Small intestine (tissue), 7 donors: ENCODE measurements at regions not wholly inside any gene's neighbourhood (a gene's known extent, or its start where the extent isn't known, plus 50 kb on each side); places are given as distances from the start of the nearest gene placed in this dataset.

Experiments
- DNase-seq, 2 donors: peaks; one replicate each; pipeline versions ENCODE4 v3.0.0 to v3.0.0-alpha.2; 2013
- FAIRE-seq: peaks from 2 replicates; lab custom pipeline; 2012; peaks lifted over from hg19 to GRCh38; lab: Jason Lieb, UNC
- H3K27ac ChIP-seq, 3 donors: one replicate each; pipeline ENCODE4 v1.5.1; 2013; ENCODE audit warnings: low read length in 2 of 3, mild to moderate bottlenecking in 2 of 3, control low read depth in 1 of 3, inconsistent platforms in 1 of 3, low read depth in 1 of 3, moderate library complexity in 1 of 3
- H3K27me3 ChIP-seq, 3 donors: one replicate each; pipeline ENCODE4 v1.6.1; 2013; ENCODE audit warnings: low read length in 3 of 3, inconsistent platforms in 1 of 3; ENCODE audit not compliant: control insufficient read depth in 3 of 3, insufficient read depth in 3 of 3
- H3K36me3 ChIP-seq, 3 donors: one replicate each; pipeline ENCODE4 v1.6.1; 2013; ENCODE audit warnings: low read length in 3 of 3, inconsistent platforms in 1 of 3, low read depth in 1 of 3, mild to moderate bottlenecking in 1 of 3, moderate library complexity in 1 of 3; ENCODE audit not compliant: control insufficient read depth in 3 of 3, insufficient read depth in 2 of 3
- H3K4me1 ChIP-seq, 3 donors: one replicate each; pipeline ENCODE4 v1.6.1; 2013; ENCODE audit warnings: low read length in 2 of 3, inconsistent platforms in 1 of 3, low read depth in 1 of 3, mild to moderate bottlenecking in 1 of 3, moderate library complexity in 1 of 3; ENCODE audit not compliant: control insufficient read depth in 3 of 3, insufficient read depth in 2 of 3
- H3K4me3 ChIP-seq, 3 donors: one replicate each; pipeline ENCODE4 v1.5.1; 2013; ENCODE audit warnings: low read length in 3 of 3, control low read depth in 1 of 3, inconsistent platforms in 1 of 3, low read depth in 1 of 3, mild to moderate bottlenecking in 1 of 3, moderate library complexity in 1 of 3
- H3K9me3 ChIP-seq, 2 donors: one replicate each; pipeline ENCODE4 v1.6.1; 2013; ENCODE audit warnings: low read depth in 1 of 2, low read length in 1 of 2; ENCODE audit not compliant: control insufficient read depth in 2 of 2, insufficient read depth in 1 of 2
- WGBS, 3 donors: extraction: QIAGEN DNeasy Blood & Tissue Kit; methylation state at CpG; one replicate each; pipeline ENCODE4 v1.1.7; 2013; 5-methylcytosine and 5-hydroxymethylcytosine counted together
- donor health status: healthy with polysubstance abuse.
- donor health status: control.
- donor health status: control.
- donor health status: Bipolar disorder and iron deficiency.
- donor health status: healthy.

GRCh38 chr9:2261421-2262103, 246.4 kb downstream of the SMARCA2 start:
- WGBS, 3 donors: 30 to 69% (median 45%) methylated on average over 4 of the region's 4 CpGs
- no peaks in the 10 kb centered on the region for H3K9me3 ChIP-seq
- H3K27ac ChIP-seq: no peak overlapping the region
- no peak for FAIRE-seq
- no peak overlapping the region for H3K4me3 ChIP-seq
- H3K4me1 ChIP-seq: no peaks in the 10 kb centered on the region
- DNase-seq: no peak
- no peaks in the 10 kb centered on the region for H3K36me3 ChIP-seq
- H3K27me3 ChIP-seq: no peaks in the 10 kb centered on the region

GRCh38 chr9:2262386-2263071, 247.4 kb downstream of the SMARCA2 start:
- no peak overlapping the region for H3K27ac ChIP-seq
- 61 to 70% (median 69%) methylated on average over 4 of the region's 4 CpGs for WGBS, 3 donors
- H3K36me3 ChIP-seq: no peaks in the 10 kb centered on the region
- FAIRE-seq: no peak
- H3K4me3 ChIP-seq: no peak overlapping the region
- DNase-seq: no peak
- no peaks in the 10 kb centered on the region for H3K9me3 ChIP-seq
- no peaks in the 10 kb centered on the region for H3K4me1 ChIP-seq
- H3K27me3 ChIP-seq: no peaks in the 10 kb centered on the region

GRCh38 chr9:2263111-2263510, 248.0 kb downstream of the SMARCA2 start:
- Histone ChIP-seq H3K9me3 (no peaks in the 10 kb centered on the region), H3K27me3 (no peaks in the 10 kb centered on the region), H3K27ac (no peak overlapping the region), H3K36me3 (no peaks in the 10 kb centered on the region), H3K4me3 (no peak overlapping the region), H3K4me1 (no peaks in the 10 kb centered on the region)
- WGBS, 3 donors: 90 to 91% (median 90%) methylated on average over 1 of the region's 1 CpG
- FAIRE-seq (no peak), DNase-seq (no peak)

- Histone ChIP-seq H3K4me1 (no peaks in the 10 kb centered on the region), H3K36me3 (no peaks in the 10 kb centered on the region), H3K4me3 (no peak overlapping the region), H3K27ac (no peak overlapping the region), H3K27me3 (no peaks in the 10 kb centered on the region), H3K9me3 (no peaks in the 10 kb centered on the region)
- WGBS, 3 donors: 43 to 56% (median 55%) methylated on average over 3 of the region's 3 CpGs
- DNase-seq: no peak
- FAIRE-seq: no peak
Observed at GRCh38 chr9:2263665-2264064, 248.5 kb downstream of the SMARCA2 start.

GRCh38 chr9:2264081-2264480, 248.9 kb downstream of the SMARCA2 start:
- Histone ChIP-seq H3K27me3 (no peaks in the 10 kb centered on the region), H3K9me3 (no peaks in the 10 kb centered on the region), H3K4me1 (no peaks in the 10 kb centered on the region), H3K4me3 (no peak overlapping the region), H3K36me3 (no peaks in the 10 kb centered on the region), H3K27ac (no peak overlapping the region)
- no peak for DNase-seq
- WGBS, 3 donors: 86 to 93% (median 87%) methylated on average over 8 of the region's 8 CpGs
- no peak for FAIRE-seq

GRCh38 chr9:2267181-2267745, 252.1 kb downstream of the SMARCA2 start:
- Histone ChIP-seq H3K27me3 (no peaks in the 10 kb centered on the region), H3K9me3 (no peaks in the 10 kb centered on the region), H3K4me1 (no peaks in the 10 kb centered on the region), H3K27ac (no peak overlapping the region), H3K36me3 (no peaks in the 10 kb centered on the region), H3K4me3 (no peak overlapping the region)
- FAIRE-seq: no peak
- no peak for DNase-seq
- WGBS, 3 donors: 57 to 80% (median 70%) methylated on average over 7 of the region's 7 CpGs

- no peak overlapping the region for H3K4me3 ChIP-seq
- H3K4me1 ChIP-seq: no peaks in the 10 kb centered on the region
- no peaks in the 10 kb centered on the region for H3K9me3 ChIP-seq
- H3K27me3 ChIP-seq: no peaks in the 10 kb centered on the region
- H3K27ac ChIP-seq: no peak overlapping the region
- no peak for FAIRE-seq
- 26 to 53% (median 43%) methylated on average over 3 of the region's 3 CpGs for WGBS, 3 donors
- no peak for DNase-seq
- H3K36me3 ChIP-seq: no peaks in the 10 kb centered on the region
Observed at GRCh38 chr9:2269778-2270177, 254.6 kb downstream of the SMARCA2 start.

GRCh38 chr9:2270565-2270964, 255.4 kb downstream of the SMARCA2 start:
- 79 to 88% (median 82%) methylated on average over 5 of the region's 5 CpGs for WGBS, 3 donors
- Histone ChIP-seq H3K4me1 (no peaks in the 10 kb centered on the region), H3K9me3 (no peaks in the 10 kb centered on the region), H3K36me3 (no peaks in the 10 kb centered on the region), H3K27me3 (no peaks in the 10 kb centered on the region), H3K4me3 (no peak overlapping the region), H3K27ac (no peak overlapping the region)
- FAIRE-seq (no peak), DNase-seq (no peak)
